Right lobe of liver (tissue), 6 donors: ENCODE measurements at regions not wholly inside any gene's neighbourhood (a gene's known extent, or its start where the extent isn't known, plus 50 kb on each side); places are given as distances from the start of the nearest gene placed in this dataset.
A peak's percentile ranks its signal among the peaks of the same experiment; 100 is the strongest.

Source experiments
- ATAC-seq, 4 donors: fragments of 200-7000 bp; cut with Tn5 transposase; one replicate each; pipeline ENCODE4 v1.9.1; 2020; ENCODE audit warnings: mild to moderate bottlenecking in 4 of 4, moderate library complexity in 4 of 4
- DNase-seq, 3 donors: peaks; one replicate each; pipeline ENCODE4 v3.0.0-alpha.2; 2020
- H3K27ac ChIP-seq, 3 donors: fragments of 200-600 bp; one replicate each; pipeline ENCODE4 v1.8.0; 2022
- H3K27me3 ChIP-seq, 2 donors: fragments of 200-600 bp; one replicate each; pipeline ENCODE4 v1.8.0; 2022
- H3K36me3 ChIP-seq, 4 donors: fragments of 200-600 bp; sonication (generic) in 1 of 4; one replicate each; pipeline versions ENCODE4 v1.5.1 to v1.8.0; 2017 to 2022; ENCODE audit warnings: control low read depth in 1 of 4
- H3K4me1 ChIP-seq, 4 donors: fragments of 200-600 bp; sonication (generic) in 1 of 4; one replicate each; pipeline versions ENCODE4 v1.5.1 to v1.8.0; 2017 to 2022; ENCODE audit warnings: control low read depth in 1 of 4
- H3K4me3 ChIP-seq, 3 donors: fragments of 200-600 bp; one replicate each; pipeline ENCODE4 v1.8.0; 2022
- H3K9me3 ChIP-seq, 4 donors: fragments of 200-600 bp; sonication (generic) in 1 of 4; one replicate each; pipeline versions ENCODE4 v1.5.1 to v1.8.0; 2017 to 2022; ENCODE audit warnings: control low read depth in 1 of 4
- CTCF ChIP-seq, 4 donors: fragments of 200-600 bp in 3 of 4; fragments of 450-650 bp in 1 of 4; IDR thresholded peaks; one replicate each; pipeline versions ENCODE4 v1.5.1 to v1.8.0; 2016 to 2022; ENCODE audit warnings: antibody characterized with exemption in 4 of 4, mild to moderate bottlenecking in 2 of 4
- POLR2A ChIP-seq: fragments of 450-650 bp; IDR thresholded peaks from one replicate; pipeline ENCODE4 v1.6.1; 2017; ENCODE audit warnings: antibody characterized with exemption, mild to moderate bottlenecking
- WGBS: methylation state at CpG from one replicate; pipeline ENCODE4 v1.1.6; 2018; ENCODE audit warnings: low coverage, low lambda C conversion rate; ENCODE audit not compliant: insufficient coverage; ENCODE audit errors: missing lambda C conversion rate; 5-methylcytosine and 5-hydroxymethylcytosine counted together
- intact Hi-C, 2 donors: fragments of 100-400 bp; cut with DNase I; formaldehyde crosslinking; loops; one replicate each; pipeline versions ENCODE4 v1.11.2 to v1.14.1; 2022
- donor health status: DM: no; HTN: yes; CAD: no.
- donor health status: DM: no; HTN: no; CAD: no.
- donor health status: DM: no; HTN: no; CAD: no.
- donor health status: DM: no; HTN: yes; CAD: no.
- donor health status: DM: no; HTN: yes; CAD: no.

- intact Hi-C loops: no loop called here
- DNase-seq: no peak
- WGBS: 56% methylated on average over 2 of the region's 4 CpGs
- no peaks in the 10 kb centered on the region for H3K9me3 ChIP-seq
- H3K4me1 ChIP-seq: no peaks in the 10 kb centered on the region
- H3K27me3 ChIP-seq: no peaks in the 10 kb centered on the region
- H3K27ac ChIP-seq: no peak overlapping the region
- no peaks in the 10 kb centered on the region for H3K36me3 ChIP-seq
- TF ChIP-seq CTCF (IDR thresholded peaks at IDR 0.05) (no peak), POLR2A (no peak)
- ATAC-seq: no peak
- no peak overlapping the region for H3K4me3 ChIP-seq
These were observed 81.8 kb downstream of the MID1IP1 start for GRCh38 chrX:38882894-38883626.

- Histone ChIP-seq H3K4me1 (peaks cover 0 to 5% (median 2%) of the 10 kb centered on the region in 4 donors), H3K27me3 (no peaks in the 10 kb centered on the region), H3K27ac (no peak overlapping the region), H3K4me3 (no peak overlapping the region), H3K36me3 (no peaks in the 10 kb centered on the region), H3K9me3 (no peaks in the 10 kb centered on the region)
- no peak for DNase-seq
- no peak for TF ChIP-seq POLR2A
- no peak for TF ChIP-seq CTCF (IDR thresholded peaks at IDR 0.05)
- ATAC-seq: peak; percentile 66 to 74 (median 70)
- 44% methylated on average over 1 of the region's 1 CpG for WGBS
- intact Hi-C loops: no loop called here
These were observed 84.9 kb downstream of the MID1IP1 start for GRCh38 chrX:38886112-38886511.

DNA sequence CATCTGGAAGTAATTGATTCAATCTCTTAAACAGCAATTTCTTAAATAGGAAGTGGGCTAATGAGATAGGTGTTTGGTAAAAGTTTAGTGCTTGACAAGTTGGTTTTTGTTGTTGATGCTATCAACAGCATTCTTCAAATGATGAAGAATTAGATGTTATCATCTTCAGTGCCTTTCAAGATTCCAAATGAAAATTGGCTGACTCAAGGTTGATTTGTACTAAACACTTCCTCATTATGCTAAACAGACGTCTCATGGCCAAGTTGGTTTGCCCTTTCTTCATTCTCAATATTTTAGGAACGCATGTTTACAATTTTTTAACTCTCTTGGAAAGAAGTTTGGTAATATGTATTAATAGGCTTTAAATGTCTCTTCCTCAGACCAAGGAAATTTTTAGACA lies 86.0 kb downstream of the MID1IP1 start:
- Histone ChIP-seq H3K27me3 (no peaks in the 10 kb centered on the region), H3K36me3 (no peaks in the 10 kb centered on the region), H3K4me3 (no peak overlapping the region), H3K27ac (no peak overlapping the region), H3K9me3 (no peaks in the 10 kb centered on the region), H3K4me1 (peaks cover 0 to 5% (median 2%) of the 10 kb centered on the region in 4 donors)
- 50% methylated on average over 2 of the region's 2 CpGs for WGBS
- DNase-seq (no peak), ATAC-seq (no peak)
- intact Hi-C loops: no loop called here
- TF ChIP-seq CTCF (IDR thresholded peaks at IDR 0.05) (no peak), POLR2A (no peak)

GRCh38 chrX:38890326-38890725 lies 89.1 kb downstream of the MID1IP1 start:
- 40% methylated on average over 1 of the region's 1 CpG for WGBS
- ATAC-seq: peak in 1 of 4 donors; percentile 17
- intact Hi-C loops: no loop called here
- DNase-seq: no peak
- Histone ChIP-seq H3K27me3 (no peaks in the 10 kb centered on the region), H3K4me3 (no peak overlapping the region), H3K4me1 (peaks cover 0 to 5% (median 2%) of the 10 kb centered on the region in 4 donors), H3K9me3 (no peaks in the 10 kb centered on the region), H3K27ac (peak overlapping the region in 1 of 3 donors; percentile 11), H3K36me3 (no peaks in the 10 kb centered on the region)
- no peak for TF ChIP-seq CTCF (IDR thresholded peaks at IDR 0.05)
- TF ChIP-seq POLR2A: no peak
